Stimulated activated CD8-positive, alpha-beta memory T cell treated with anti-CD3 and anti-CD28 coated beads, Interleukin-7, amount 100 ng/mL, for 1 hour (primary cell): ENCODE measurements at regions not wholly inside any gene's neighbourhood (a gene's known extent, or its start where the extent isn't known, plus 50 kb on each side); places are given as distances from the start of the nearest gene placed in this dataset.

ENCODE experiments used
- DNase-seq, 2 donors: peaks; one replicate each; pipeline ENCODE4 v3.0.0-alpha.2; 2020; ENCODE audit warnings: low read depth in 2 of 2

- DNase-seq = no peak
Measured at GRCh38 chr1:14440166-14440565, 158.3 kb upstream of the KAZN start.

- DNase-seq = no peak
Measured at GRCh38 chr1:14440731-14441130, 157.8 kb upstream of the KAZN start.

DNA sequence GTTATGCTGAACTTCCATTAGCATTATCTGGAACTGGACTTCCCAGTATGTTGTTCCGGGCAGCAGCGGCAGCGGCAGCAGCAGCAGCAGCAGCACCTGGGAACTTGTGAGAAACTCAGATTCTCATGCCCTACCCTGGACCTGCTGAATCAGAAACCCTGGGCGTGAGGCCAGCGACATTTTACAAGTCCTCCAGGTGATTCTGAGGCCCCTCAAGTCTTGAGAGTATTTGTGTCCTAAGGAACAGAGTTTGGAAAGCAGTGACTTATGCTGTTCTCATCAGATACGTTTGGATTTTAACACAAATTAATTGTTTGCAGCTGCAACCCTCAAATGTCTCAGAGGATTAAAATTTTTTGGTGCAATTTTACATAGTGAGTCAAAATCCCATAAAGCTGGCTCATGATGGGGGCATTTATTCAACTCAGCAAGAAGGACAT is 157.2 kb upstream of the KAZN start:
- DNase-seq = no peak

DNA sequence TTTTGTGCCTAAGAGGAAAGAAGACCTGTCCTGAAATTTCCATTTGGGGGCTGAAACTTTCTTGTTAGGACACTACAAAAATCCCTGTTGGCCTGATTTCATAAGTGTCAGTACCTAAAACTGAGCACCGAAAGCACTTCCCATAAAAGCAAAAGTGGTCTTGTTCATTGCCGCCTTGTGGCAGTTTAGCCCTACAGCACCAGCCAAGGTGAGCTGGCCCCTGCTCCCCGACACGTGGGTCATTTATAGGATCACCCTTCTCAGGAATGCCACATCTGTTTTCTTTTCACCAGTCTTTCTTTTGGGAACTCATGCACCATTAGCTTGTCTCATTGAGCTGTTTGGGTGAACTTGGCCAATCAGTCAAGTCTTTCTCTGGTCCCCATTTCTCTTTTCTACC is 155.8 kb upstream of the KAZN start:
- DNase-seq = no peak

DNA sequence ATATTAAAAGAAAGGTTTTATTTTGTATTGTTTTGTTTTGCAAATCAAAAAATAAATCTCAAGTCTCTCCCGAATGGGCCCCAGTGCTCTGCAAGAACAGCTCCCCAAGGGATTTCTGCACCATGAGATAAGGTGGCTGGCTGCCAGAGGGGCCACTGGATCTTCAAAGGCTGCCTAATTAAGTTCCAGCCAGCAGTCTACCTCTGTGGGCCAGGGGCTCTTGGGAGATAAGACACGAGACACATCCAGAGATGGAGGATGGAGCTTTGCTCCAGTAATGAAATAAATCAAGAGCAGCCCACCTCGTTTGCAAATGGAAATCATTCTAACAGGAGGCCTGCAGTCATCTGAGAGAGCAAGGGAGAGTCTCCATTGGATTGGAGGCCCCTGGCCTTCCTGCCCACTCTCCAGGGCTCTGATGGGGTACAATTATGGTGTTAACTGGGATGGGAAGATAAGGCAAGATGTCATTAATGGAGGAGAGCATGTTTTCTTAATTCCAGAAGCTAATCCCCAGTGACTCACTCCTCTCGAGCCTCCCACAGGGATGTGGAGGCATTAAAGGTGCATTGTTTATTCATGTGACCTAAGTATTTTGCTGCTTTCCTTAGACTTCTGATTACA is 155.2 kb upstream of the KAZN start:
- no peak for DNase-seq

GRCh38 chr1:14451217-14451616 is 147.3 kb upstream of the KAZN start:
- DNase-seq = no peak

DNA sequence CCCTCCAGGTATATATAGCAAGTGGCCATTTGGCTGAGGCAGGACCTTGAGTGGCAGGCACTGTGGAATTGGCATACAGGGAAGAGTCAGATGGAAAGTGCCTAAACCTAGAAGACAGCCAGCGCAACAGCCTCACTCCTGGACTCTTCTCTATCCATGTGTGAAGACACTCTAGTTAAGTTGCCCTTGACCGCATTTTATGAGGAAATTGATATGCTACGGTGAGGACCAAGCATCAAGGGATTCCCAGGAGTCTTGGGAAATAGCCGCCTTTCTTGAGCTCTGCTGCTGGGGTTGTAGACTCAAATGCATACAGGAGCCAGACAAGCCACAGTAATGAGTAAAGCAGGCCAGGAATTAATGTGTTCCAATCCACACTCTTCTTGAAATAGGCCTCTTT is 145.9 kb upstream of the KAZN start:
- no peak for DNase-seq

- no peak for DNase-seq
Measured at GRCh38 chr1:14460173-14460572, 138.3 kb upstream of the KAZN start.

GRCh38 chr1:14462851-14463250 is 135.6 kb upstream of the KAZN start:
- no peak for DNase-seq

- DNase-seq = no peak
Measured at GRCh38 chr1:14466006-14466405, 132.5 kb upstream of the KAZN start.

- DNase-seq = no peak
Measured at GRCh38 chr1:14467112-14467511, 131.4 kb upstream of the KAZN start.

GRCh38 chr1:14468751-14469150 is 129.7 kb upstream of the KAZN start:
- DNase-seq = no peak

DNA sequence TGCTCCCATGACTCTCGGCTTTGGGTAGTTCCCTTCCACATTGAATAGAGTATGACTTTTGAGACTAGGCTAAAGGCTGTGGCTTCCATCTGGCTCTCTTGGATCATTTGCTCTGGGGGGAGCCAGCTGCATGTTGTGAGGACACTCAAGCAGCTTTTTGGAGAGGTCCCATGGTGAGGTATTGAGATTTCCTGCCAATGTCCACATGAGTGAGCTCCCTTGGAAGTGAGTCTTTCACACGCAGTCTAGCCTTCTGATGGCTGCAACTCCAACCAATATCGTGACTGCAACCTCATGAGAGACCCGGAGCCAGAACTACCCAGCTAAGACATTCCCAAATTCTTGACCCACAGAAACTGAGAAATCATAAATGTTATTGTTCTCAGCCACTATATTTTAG is 127.7 kb upstream of the KAZN start:
- DNase-seq = no peak

DNA sequence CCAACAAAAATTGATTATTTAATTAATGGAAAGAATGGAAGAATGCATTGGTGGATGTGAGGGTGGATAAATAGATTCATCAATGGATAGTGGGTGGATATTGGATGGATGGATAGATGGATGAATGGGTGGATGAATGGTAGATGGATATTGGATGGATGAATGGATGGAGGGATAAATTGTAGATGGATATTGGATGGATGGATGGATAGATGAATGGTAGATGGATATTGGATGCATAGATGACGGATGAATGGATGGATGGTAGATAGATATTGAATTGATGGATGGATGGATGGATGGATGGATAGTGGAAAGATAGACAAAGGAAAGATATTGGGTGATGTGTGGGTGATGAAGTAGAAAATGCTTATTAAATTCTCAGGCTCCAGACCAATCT is 123.6 kb upstream of the KAZN start:
- no peak for DNase-seq

GRCh38 chr1:14476170-14476955 is 122.1 kb upstream of the KAZN start:
- no peak for DNase-seq

DNA sequence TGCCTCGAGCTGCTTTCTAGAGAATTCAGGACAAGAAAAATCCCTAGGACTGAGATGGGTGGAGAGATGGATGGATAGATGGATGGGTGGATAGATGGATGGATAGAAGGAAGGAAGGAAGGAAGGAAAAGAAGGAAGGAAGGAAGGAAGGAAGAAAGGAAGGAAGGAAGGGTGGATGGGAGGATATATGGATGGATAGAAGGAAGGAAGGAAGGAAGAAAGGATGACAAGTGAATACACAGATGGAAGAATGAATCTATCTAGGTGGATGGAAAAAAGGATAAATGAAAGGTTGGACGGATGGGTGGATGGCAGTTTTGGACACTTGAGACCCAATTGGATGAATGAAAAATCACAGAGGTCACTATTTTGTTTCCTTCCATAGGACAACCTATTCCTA is 120.4 kb upstream of the KAZN start:
- DNase-seq = no peak

DNA sequence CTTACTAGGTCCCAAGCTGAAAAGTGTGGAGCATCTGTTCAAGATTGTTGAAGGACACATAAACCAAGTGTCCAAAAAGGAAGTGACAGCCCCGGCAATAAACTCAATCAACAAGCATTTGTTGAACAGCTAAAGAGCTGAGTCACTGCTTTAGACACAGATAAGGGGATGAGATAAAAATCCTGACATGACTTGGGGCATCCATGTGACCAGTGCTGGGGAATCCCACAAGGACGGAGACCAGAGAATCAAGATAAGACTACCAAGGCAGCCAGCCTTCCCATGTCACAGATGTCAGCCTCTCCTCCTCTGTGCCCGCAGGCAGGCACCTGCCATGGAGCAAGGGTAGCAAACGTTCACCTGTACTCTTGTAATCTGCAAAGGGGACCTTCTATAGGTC is 118.6 kb upstream of the KAZN start:
- DNase-seq = no peak

GRCh38 chr1:14482784-14483450 is 115.6 kb upstream of the KAZN start:
- DNase-seq = no peak

GRCh38 chr1:14485285-14485684 is 113.2 kb upstream of the KAZN start:
- no peak for DNase-seq

DNA sequence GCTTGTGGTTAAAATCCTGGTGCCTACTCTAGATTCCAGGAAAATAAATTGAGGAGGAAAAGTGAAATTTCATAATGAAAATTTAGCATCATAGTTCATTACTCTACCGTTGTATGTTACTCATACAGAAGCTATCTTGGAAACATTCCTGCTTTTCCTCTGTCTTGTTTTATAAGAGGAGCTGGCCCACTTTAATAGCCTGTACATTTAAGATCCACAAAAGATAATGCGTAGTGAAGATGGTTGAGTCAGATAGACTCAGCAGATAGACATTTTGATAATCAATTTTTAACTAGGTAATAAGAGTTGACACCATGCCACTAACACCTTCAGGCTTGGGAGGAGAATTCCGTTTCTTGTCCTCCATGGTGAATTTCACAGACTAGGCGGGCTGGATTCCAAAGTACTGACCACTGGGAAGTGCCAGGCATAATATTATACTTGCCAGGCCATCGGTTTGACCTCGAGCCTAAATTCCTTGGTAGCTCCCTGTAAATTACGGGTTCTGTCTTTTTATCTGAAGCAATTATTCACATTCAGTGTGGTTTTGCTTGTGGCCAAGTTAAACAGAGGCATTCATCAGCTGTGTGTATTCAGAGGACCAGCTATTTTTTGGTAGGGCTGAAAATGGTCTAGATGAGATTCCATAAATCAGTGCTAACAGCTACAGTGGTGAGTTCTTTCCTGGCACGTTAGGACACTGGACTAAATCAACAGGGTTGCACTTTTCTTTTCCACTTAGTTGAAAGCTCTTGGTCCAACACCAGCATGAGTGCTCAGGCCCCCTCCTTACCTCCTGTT is 111.9 kb upstream of the KAZN start:
- DNase-seq = no peak

- DNase-seq = no peak
Measured at GRCh38 chr1:14487671-14488070, 110.8 kb upstream of the KAZN start.

DNA sequence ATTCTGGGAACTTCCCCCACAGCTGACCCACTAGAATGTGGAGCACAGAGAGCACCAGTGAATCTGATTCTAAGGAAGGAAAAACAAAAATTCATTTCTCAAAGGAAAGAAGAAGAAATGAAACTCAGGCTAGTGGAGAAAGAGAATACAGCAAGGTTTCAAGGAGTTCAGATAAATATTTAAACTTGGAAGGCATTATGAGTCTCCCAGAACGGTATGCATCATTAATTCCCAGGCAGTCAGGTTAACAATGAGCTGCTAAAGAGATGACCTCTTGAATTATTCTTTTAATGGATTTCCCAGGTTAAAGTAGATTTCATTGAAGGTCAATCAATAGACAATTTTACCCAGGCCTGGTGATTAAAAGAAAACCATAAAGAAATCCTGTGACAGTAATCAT is 103.6 kb upstream of the KAZN start:
- no peak for DNase-seq
